ENCODE measurements at regions not wholly inside any gene's neighbourhood (a gene's known extent, or its start where the extent isn't known, plus 50 kb on each side); places are given as distances from the start of the nearest gene placed in this dataset.

DNA sequence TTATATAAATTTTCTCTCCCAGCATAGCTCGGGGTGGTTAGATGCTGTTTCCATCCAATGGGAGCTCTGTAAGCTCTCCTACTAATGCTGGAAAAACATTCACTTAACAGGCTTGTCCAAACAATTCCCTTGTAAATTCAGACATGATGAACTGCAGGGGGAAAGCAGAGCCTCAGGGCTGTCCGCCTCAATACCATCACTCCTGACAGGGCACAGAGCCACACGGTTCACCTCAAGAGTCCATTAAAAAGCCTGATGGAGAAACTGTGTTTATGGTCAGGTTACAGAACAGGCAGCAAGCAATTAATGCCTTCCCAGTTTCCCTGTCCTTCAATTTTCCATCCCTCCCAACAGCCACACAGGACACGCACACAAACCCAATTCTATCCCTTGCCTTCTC, 171.0 kb downstream of the BRINP2 start:
- Histone ChIP-seq H3K4me1 (ENCODE audit: control insufficient read depth in 4 of 4, insufficient read depth in 4 of 4, low read length in 3 of 4) (no peaks in the 10 kb centered on the region), H3K4me3 (ENCODE audit: low read depth in 1 of 3, low read length in 3 of 3) (no peak overlapping the region)
- DNase-seq (ENCODE audit: low spot score) = no peak

DNA sequence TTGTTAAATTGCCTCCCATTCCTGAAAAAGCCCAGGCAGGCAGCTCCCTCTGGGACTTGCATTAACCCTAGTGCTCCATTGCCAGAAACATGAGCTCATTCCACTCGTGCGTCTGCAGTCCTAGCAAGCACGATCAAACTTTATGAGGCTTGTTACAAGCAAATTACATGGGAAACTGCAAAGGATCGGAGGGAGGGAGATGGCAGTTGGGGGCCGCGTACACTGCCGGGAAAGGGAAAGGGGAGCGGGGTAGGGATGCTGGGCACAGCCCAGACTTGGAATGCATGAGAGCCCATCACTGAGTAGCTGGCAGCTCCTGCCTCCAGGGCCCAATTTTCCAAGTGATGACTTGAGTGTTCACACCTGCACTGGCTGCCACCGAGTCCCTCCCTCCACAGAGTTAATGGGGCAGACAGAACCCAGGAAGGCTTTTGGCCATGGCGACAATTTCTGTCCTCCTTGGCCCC, 169.9 kb downstream of the BRINP2 start:
- no peak overlapping the region for H3K9ac ChIP-seq (ENCODE audit: low read depth in 1 of 2, low read length in 2 of 2)
- WGBS = 84% methylated on average over 10 of the region's 10 CpGs
- DNase-seq (ENCODE audit: low spot score) = no peak
- no peak overlapping the region for H3K4me3 ChIP-seq (ENCODE audit: low read depth in 1 of 3, low read length in 3 of 3)
- H3K9me3 ChIP-seq (ENCODE audit: control insufficient read depth in 4 of 4, low read length in 3 of 4) = no peaks in the 10 kb centered on the region
- H3K27ac ChIP-seq (ENCODE audit: low read depth in 1 of 2, low read length in 2 of 2) = no peak overlapping the region
- no peaks in the 10 kb centered on the region for H3K4me1 ChIP-seq (ENCODE audit: control insufficient read depth in 4 of 4, insufficient read depth in 4 of 4, low read length in 3 of 4)
- H3K27me3 ChIP-seq (ENCODE audit: control insufficient read depth in 4 of 4, insufficient read depth in 4 of 4, low read length in 3 of 4) = no peaks in the 10 kb centered on the region
- no peaks in the 10 kb centered on the region for H3K36me3 ChIP-seq (ENCODE audit: control insufficient read depth in 4 of 4, insufficient read depth in 3 of 4, low read depth in 1 of 4, low read length in 3 of 4)
- TF ChIP-seq YY1 (IDR thresholded peaks at IDR 0.05) = no peak
- no peak for TF ChIP-seq GABPA (IDR thresholded peaks at IDR 0.05 in 1 of 2, conservative IDR thresholded peaks at IDR 0.05 in 1 of 2)
- TF ChIP-seq CTCF (IDR thresholded peaks at IDR 0.05; ENCODE audit: low read depth, low read length, missing input control) = no peak
- no peak for TF ChIP-seq FOXA2 (IDR thresholded peaks at IDR 0.05)
- TF ChIP-seq HNF4G (IDR thresholded peaks at IDR 0.05) = no peak
- no peak for TF ChIP-seq ATF3 (IDR thresholded peaks at IDR 0.05)
- TF ChIP-seq RXRA (IDR thresholded peaks at IDR 0.05) = no peak
- TF ChIP-seq MAX (IDR thresholded peaks at IDR 0.05) = no peak
- no peak for TF ChIP-seq EGR1 (IDR thresholded peaks at IDR 0.05; ENCODE audit: low read depth in 2 of 2)
- no peak for TF ChIP-seq NR2F2 (IDR thresholded peaks at IDR 0.05)
- TF ChIP-seq REST (IDR thresholded peaks at IDR 0.05) = no peak
- no peak for TF ChIP-seq FOXA1 (IDR thresholded peaks at IDR 0.05)
- TF ChIP-seq TAF1 (conservative IDR thresholded peaks at IDR 0.05) = no peak

More for the DNA sequence above, 171.0 kb downstream of the BRINP2 start:
- Histone ChIP-seq H3K27me3 (ENCODE audit: control insufficient read depth in 4 of 4, insufficient read depth in 4 of 4, low read length in 3 of 4) (no peaks in the 10 kb centered on the region), H3K27ac (ENCODE audit: low read depth in 1 of 2, low read length in 2 of 2) (no peak overlapping the region), H3K9ac (ENCODE audit: low read depth in 1 of 2, low read length in 2 of 2) (no peak overlapping the region), H3K9me3 (ENCODE audit: control insufficient read depth in 4 of 4, low read length in 3 of 4) (no peaks in the 10 kb centered on the region), H3K36me3 (ENCODE audit: control insufficient read depth in 4 of 4, insufficient read depth in 3 of 4, low read depth in 1 of 4, low read length in 3 of 4) (no peaks in the 10 kb centered on the region)
- 77% methylated on average over 4 of the region's 4 CpGs for WGBS
- TF ChIP-seq ZBTB33 (IDR thresholded peaks at IDR 0.05) (no peak), FOXA1 (IDR thresholded peaks at IDR 0.05) (no peak), JUND (IDR thresholded peaks at IDR 0.05) (no peak), ATF3 (IDR thresholded peaks at IDR 0.05) (no peak), YY1 (IDR thresholded peaks at IDR 0.05) (no peak), RXRA (IDR thresholded peaks at IDR 0.05) (no peak), FOXA2 (IDR thresholded peaks at IDR 0.05) (no peak), RAD21 (IDR thresholded peaks at IDR 0.05) (no peak), SP1 (IDR thresholded peaks at IDR 0.05) (no peak), EGR1 (IDR thresholded peaks at IDR 0.05; ENCODE audit: low read depth in 2 of 2) (no peak), CTCF (IDR thresholded peaks at IDR 0.05; ENCODE audit: low read depth, low read length, missing input control) (no peak), HNF4G (IDR thresholded peaks at IDR 0.05) (no peak)
